Activated CD8-positive, alpha-beta memory T cell treated with anti-CD3 and anti-CD28 coated beads, Interleukin-2, amount 50 U/mL, for 48 hours (primary cell): ENCODE measurements at regions not wholly inside any gene's neighbourhood (a gene's known extent, or its start where the extent isn't known, plus 50 kb on each side); places are given as distances from the start of the nearest gene placed in this dataset.

Experiments
- DNase-seq: peaks from one replicate; pipeline ENCODE4 v3.0.0-alpha.2; 2020

- no peak for DNase-seq
Observed at GRCh38 chr9:86756576-86757381, 190.5 kb downstream of the GAS1 start.

DNA sequence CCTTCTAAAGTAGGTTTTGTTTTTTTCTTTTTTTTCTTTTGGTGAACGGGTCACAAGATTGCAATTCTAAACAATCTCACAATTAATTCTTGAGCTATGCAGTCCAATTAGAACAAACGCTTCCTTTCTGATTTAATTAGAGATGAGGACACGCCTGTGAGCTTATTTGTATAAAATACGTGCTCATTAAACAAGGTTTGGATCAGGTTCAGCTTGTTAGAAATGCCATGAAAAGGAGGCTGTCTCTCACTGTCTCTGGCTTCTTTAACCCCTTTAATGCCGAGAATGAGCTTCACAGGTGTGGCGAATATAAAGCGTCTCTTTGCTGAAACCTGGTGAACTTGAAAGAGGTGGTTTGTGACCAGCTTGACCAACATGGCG is 191.8 kb downstream of the GAS1 start:
- DNase-seq: no peak

GRCh38 chr9:86754581-86755560 is 192.4 kb downstream of the GAS1 start:
- DNase-seq: no peak

DNA sequence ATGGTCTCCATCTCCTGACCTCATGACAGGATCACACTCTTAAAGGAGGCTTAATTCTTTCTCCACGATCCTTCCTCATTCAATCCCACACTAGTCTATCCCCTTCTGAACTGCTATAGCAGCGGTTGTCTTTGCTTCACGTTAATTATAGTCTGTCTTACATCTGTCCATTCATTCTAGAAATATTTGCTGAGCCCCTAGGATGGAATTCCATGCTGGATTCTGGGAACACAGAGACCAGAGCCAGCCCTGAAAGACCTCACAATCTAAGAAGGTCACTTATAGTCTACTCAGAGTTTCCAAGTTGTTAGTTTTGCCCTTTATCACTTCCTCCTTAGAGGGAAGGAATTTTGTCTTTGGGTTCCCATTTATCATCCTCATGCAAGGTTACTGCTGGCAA is 193.5 kb downstream of the GAS1 start:
- no peak for DNase-seq

- DNase-seq: no peak
Observed at GRCh38 chr9:86752733-86753132, 194.6 kb downstream of the GAS1 start.

DNA sequence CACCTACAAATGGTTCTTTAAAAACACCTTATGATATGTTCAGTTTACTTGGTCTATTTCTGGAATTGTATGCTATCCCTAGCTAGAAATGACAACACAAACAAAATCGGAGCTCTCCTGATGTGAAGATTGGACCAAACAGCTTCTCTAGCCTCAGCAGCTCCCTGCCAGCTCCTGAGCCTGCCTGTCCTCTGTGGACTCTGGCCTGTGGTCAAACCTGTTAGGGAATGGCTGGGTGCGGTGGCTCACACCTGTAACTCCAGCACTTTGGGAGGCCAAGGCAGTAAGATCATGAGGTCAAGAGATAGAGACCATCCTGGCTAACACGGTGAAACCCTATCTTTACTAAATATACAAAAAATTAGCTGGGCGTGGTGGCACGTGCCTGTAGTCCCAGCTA is 195.3 kb downstream of the GAS1 start:
- no peak for DNase-seq

GRCh38 chr9:86751207-86751606 is 196.1 kb downstream of the GAS1 start:
- no peak for DNase-seq

DNA sequence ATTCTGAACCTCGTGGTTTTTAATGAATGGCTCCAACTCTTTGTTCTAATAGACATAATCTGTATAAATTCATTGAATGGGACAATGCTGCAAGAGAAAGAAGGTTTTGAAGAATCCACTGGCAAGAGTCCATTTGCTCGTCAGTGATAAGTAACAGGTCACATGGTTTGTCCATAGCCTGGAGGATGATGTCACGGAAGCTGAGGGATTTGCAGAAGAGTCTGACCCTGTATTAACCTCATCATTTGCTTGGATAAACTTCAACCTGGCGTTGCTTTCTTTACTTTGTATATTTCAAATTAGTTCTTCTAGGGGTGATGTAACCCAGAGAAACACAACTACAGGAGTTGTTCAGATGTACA is 197.4 kb downstream of the GAS1 start:
- DNase-seq: no peak

DNA sequence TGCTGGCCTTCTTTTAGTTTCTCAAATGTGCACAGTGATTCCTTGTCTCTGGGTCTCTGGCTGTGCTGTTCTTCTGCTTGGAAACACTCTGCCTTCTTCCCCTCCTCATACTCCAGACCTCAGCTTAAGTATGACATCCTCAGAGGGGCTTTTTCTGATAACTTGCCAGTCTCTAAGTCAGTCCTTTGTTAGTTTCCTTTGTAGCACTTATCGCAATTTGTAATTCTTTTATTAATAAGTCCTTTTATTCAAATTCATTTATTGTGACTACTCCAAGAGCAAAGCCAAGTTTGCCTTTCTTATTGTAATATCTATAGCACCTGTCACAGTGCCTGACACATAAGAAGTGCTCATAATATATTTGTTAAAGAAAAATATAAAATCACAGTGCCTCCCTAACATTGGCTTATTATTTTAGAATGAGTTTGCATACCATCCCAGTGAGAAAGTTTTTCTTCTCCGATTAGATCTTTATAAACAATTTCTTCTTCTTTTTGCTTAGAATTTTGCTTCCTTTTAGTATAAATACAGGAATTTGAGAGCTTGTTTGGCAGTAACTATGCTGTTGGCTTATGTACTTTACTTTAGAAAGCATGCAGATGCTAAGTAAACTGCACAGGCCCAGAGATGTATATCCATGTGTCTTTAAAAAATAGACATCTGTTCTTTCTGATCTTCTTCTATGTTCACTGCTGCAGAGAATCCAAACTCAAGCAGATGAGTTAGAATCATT is 198.0 kb downstream of the GAS1 start:
- DNase-seq: no peak

GRCh38 chr9:86747711-86748110 is 199.6 kb downstream of the GAS1 start:
- DNase-seq: no peak

DNA sequence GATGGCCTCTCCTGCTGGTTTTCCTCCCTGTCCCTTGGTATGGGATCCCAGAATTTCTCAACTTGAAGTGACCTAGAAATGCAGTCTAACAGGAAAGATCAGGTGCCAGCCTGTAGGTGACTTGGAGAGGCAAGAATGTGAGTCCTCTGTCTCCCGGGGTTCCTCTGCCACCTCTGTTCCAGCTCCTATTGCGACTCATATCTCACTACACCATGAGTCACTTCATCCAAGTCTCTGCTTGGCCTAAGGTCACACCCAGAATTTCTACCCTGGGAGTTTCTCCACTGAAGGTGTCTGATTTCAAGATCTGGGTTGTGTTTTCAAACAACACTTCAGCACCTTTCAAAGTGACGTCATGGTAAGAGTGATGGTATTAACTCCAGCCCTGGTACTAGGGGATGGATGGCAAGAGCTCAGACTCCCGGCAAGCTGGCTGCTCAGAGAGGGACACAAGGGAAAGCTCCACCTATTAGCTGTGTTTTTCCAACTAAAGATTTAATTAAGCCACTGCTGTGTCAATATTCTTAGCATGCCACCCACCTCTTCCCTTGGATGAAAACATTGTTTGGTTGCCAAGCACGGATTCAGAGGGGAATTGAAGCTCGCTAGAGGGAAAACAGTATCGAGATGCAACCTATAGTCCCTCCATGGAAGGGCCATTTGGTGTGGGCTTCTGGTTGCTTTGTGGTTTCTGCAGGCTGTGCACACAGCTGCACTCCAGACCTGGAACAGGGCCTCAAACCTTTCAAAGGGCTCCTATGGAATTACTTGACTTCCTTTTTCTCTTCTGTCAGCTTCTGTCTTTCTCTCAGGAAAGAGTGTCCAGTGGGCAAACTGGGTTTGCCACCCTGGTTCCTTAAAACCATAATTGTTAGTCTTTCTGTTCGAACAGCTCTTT is 205.7 kb downstream of the GAS1 start:
- no peak for DNase-seq

DNA sequence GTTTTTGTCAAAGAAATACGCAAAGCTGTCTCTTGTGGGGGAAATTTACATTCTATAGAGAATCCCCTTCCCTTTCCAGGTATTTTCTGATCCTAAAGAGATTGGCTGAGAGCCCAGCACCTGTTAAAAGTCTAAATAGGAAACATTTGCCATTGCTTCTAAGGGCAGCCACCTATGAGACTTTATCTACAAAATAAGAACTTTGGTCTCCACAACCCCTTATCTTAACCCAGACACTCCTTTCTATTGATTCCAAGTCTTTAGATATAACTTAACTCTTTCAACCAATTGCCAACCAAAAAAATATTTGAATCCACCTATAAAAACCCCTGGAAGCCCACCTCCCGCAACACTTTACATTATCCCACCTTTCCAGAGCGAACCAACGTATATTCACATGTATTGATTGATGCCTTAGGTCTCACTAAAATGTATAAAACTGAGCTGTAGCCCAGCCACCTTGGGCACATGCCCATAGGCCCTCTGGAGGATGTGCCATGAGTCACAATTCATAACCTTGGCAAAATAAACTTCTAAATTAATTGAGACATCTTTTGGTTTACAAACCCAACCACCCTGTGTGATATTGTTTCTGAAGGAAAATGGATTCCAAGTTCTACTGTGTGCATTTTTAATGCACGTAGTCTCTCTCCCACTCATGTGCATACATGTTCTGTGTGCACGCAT is 211.4 kb downstream of the GAS1 start:
- no peak for DNase-seq

- no peak for DNase-seq
Observed at GRCh38 chr9:86734771-86735170, 212.5 kb downstream of the GAS1 start.

DNA sequence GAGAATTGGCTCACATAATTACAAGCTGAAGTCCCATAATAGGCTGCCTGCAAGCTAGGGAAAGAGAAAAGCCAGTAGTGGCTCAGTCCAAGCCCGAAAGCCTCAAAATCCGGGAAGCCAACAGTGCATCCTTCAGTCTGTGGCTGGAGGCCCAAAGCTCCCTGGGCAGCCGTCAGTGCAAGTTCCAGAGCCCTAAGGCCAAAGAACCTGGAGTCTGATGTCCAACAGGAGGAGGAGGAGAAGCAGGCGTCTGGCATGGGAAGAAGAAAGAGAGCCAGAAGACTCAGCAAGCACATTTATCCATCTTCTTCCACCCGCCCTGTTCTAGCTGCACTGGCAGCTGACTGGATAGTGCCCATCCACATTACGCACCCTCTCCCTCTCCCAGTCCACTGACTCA is 213.4 kb downstream of the GAS1 start:
- DNase-seq: no peak

GRCh38 chr9:86732514-86733171 is 214.7 kb downstream of the GAS1 start:
- no peak for DNase-seq

DNA sequence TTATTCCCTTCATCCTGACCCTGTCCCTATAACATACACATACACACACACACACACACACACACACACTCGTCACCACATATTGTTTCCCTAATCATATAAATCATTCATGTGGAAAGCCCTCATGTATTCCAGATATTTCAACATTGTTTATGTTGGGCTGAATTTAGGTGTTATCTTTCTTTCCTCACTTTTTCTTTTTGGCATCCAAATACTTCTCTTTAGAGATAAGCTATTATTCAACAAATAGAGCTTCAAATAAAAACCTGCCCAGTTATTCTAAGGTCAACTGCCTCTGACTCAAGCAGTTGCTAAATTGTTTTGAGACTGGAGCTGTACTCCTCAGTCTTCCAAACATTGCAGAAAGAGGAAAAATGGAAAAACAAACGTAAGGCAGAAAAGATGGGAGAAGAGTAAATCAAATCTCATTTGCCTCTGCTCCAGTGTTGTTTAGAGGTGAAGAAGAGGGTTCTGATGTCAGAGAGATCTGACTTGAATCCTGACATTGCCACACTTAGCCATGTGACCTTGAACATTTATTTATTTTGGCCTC is 215.7 kb downstream of the GAS1 start:
- no peak for DNase-seq

GRCh38 chr9:86730163-86730928 is 217.0 kb downstream of the GAS1 start:
- DNase-seq: no peak

DNA sequence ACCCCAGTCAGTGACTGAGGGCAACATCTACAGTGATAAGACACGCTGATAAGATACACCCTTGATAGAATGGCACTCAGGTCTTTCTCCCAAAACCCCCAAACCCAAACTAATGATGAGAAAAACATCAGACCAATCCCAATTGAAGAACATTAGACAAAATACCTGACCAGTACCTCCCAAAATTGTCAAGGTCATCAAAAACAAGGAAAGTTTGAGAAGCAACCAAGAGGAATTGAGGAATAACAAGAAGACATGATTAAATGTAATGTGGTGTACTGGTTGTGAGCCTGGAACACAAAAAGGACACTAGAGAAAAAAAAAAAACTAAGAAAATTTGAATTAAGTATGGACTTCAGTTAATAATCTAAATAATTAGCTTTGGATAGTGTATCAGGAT is 222.8 kb downstream of the GAS1 start:
- DNase-seq: no peak

DNA sequence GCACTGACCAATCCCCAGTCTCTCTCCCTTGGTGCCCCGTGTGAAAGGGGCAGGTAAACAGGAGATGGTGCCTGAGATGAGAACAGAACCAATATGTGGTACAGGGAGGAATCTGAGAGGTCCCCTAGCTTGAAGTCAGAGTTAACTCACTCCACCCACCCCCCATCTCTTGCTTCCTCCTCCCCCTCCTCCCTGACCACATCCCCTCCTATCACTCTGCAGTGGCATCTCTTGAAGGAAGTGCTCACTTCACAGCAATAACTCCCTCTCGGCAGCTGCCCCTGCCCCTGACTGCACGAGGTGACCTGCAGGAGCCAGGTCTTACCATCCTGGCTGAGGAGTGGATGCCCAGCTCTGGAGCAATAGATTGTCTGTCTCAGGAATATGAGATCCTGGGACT is 224.0 kb downstream of the GAS1 start:
- DNase-seq: no peak

DNA sequence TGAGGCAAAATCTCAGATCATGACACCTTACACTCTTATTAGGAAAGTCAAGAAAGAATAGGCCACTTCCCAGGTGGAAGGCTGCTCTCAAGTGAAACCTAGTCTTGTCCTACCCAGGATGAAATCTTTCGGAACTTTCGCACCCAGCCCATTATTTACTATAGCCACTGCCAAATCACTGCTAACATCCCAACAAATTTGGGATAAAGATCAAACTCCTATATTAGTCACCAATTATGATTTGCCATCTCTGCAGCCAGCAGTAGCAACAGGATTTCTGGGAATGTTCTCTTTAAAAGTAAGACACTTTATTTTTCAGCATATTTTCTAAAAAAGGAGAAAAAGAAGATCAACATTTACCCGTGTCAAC is 224.6 kb downstream of the GAS1 start:
- no peak for DNase-seq
